Stimulated activated CD4-positive, alpha-beta T cell treated with anti-CD3 and anti-CD28 coated beads, TNF-alpha, amount 100 ng/mL, for 24 hours (primary cell): ENCODE measurements at regions not wholly inside any gene's neighbourhood (a gene's known extent, or its start where the extent isn't known, plus 50 kb on each side); places are given as distances from the start of the nearest gene placed in this dataset.
"Not testable (repeated sequence)": the region's sequence is repeated elsewhere in the genome, so short reads cannot be mapped to it uniquely, and the experiment has no call there.

Source experiments
- DNase-seq, 3 experiments: peaks; one replicate each; pipeline ENCODE4 v3.0.0-alpha.2; 2020; ENCODE audit warnings: low read depth in 3 of 3

DNA sequence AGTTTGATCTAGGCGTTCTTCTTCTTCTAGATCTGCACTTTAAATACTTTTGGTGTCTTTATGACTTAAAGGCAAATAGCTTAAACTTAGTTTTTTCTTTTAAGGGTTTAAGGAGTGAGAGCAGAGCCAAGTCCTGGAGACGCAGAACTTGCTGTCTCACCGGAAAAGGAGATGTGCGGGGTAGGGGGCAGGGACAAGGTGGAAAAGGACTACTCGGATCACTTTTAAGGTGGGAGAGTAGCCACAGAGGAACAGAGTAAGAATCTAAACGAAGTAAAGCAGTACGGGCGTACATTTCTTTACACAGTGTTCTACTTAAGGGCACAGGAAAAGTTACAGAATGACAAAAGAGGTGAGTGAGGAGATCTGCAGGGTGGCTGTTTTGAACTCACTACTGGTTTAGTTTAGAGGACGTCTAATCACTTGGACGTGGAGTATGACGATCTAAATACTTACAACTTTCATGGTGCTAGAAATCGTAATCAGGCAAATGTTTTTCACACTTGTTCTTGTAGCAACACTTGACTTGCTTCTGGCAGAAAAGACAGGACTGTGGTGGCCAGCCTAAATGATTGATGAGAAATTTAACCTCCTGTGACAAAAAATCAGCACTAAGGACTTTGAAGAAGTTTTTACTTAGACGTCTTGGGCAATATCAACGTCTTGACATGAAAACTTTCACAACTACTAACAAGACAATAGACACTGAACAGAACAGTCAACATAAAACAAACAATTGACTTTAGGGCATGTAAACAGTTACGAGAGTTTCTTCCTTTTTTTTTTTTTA is 127.0 kb downstream of the ART5 start:
- DNase-seq, result not testable (repeated sequence)

DNA sequence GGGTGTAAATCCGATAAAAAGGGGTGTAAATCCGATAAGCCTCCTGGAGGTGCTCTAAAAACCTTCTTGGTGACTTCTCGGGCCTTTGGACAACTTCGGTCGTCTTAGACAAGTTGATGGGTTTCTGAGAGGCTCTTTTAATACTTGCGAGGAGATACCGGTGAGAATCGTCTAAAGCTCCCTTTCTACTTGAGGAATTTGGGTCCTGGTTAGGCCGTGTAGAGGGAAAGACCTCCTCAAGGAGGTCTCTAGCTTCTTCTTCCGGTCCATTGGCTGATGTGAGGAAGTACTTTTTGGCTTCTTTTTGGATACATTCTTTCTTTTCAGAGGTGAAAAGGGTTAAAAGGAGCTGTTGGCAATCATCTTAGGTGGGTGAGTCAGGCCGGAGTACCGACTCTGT is 128.5 kb downstream of the ART5 start:
- DNase-seq, result not testable (repeated sequence)

DNA sequence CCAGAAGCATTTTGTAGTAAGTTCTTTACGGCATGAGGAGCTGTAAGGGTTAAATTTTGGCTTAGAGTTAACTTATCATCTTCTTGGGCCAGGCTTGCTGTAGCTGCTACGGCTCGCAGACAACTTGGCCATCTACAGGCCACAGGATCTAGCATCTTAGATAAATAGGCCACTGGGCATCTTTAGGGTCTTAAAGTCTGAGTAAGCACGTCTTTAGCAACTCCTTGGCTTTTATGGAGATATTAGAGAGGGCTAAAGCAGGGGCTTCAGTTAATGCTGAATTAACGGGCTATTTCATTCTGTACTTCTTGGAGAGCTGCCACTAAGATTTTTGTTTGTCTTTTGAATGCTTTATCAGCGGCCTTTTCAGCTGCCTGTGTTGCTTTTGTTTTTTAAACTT is 129.0 kb downstream of the ART5 start:
- not testable (repeated sequence) for DNase-seq

DNA sequence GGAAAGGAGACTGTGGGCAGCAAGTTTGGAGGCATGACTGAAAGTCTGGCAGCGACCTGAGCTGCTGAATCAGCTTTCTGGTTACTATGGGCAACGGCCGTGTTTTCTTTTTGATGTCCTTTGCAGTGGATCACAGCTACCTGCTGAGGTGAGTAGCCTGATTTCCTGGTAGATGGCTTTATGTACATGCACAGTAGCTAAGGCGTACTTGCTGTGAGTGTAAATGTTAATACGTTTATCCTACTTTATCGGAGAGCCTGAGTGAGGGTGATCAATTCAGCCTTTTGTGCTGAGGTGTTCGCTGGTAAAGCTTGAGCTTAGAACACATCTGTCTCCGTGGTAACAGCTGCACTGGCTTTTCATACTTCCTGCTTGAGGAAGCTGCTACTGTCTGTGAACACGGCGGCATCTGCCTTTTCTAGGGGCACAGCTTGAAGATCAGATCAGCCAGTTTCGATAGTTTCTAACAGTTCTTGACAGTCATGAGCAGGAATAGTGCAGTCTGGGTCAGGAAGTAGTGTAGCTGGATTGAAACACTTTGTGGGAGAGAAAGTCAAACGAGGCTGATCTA is 129.6 kb downstream of the ART5 start:
- peak in 2 of 3 experiments; percentile 13 for DNase-seq

DNA sequence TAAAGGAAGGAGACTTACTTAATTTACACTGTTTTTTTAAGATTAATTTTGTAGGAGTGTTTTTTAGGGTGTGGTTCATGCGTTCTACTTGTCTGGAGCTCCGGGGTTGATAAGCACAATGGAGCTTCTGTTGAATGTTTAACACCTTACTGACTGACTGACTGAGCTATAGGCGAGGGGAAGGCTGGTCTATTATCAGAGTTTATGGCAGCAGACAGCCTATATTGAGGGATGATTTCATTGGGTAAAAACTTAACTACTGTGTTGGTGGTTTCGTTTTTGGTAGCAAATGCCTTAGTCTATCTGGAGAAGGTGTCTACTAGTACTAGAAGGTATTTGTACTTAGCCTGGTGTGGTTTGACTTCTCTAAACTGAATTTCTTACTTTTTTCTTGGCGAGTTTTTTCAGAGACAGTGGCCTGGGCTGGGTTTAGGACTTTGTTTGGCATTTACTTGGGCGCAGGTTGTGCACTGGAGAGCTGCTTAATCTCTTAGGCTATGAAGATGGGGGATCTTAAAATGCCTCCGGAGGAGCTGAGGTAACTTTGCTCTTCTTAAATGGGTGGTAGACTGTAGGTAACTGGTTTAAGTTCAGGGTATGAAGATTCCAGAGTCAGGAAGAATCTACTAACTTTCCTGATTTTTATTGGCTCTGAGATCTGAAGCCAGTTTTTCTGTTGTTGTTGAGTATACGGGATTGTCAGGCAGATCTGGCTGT is 130.2 kb downstream of the ART5 start:
- DNase-seq, result not testable (repeated sequence)

DNA sequence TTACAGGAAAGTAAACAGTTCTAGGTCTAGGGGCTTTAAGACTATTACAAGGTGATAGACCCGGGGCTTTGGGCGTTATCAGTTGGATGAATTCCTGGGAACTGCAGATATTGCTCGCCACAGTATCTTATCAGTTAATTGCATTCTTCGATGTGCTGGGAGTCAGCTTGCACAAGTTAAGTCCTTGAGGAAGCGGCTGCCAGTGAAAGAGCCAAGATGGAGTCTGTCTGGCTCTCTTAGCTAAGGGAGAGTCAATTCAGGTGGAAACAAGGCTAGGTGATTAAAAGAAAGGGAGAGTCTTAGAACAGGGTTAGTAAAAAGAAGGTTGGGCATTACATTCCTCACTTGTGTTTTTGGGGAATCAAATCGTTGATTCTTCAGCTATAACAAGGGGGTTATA is 130.6 kb upstream of the ZNF195 start:
- not testable (repeated sequence) for DNase-seq

DNA sequence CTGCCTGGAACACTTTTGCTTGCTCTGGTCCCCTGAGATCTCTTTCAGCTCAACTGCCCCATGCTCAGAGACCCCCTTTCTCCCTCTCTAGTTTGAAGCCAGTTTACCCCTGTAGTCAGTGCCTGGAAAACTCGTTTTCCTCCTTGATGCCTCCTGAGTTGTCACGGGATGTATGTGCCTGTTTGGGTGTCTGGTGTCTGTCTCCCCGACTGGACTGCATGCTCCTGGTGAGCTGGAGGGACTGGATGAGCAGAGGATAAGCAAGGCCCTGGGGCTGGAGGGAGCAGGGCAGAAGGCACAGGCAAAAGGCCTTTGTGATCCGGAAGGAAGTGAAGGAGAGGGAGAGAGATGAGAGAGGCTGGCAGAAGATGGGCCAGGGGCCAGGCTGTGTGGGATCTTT is 120.3 kb upstream of the ZNF195 start:
- DNase-seq, result not testable (repeated sequence)

DNA sequence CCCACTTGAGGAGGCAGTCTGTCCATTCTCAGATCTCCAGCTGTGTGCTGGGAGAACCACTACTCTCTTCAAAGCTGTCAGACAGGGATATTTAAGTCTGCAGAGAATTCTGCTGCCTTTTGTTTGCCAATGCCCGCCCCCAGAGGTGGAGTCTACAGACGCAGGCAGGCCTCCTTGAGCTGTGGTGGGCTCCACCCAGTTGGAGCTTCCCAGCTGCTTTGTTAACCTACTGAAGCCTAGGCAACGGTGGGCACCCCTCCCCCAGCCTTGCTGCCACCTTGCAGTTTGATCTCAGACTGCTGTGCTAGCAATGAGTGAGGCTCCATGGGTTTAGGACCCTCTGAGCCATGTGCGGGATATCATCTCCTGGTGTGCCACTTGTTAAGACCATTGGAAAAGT is 119.4 kb upstream of the ZNF195 start:
- DNase-seq, result not testable (repeated sequence)

DNA sequence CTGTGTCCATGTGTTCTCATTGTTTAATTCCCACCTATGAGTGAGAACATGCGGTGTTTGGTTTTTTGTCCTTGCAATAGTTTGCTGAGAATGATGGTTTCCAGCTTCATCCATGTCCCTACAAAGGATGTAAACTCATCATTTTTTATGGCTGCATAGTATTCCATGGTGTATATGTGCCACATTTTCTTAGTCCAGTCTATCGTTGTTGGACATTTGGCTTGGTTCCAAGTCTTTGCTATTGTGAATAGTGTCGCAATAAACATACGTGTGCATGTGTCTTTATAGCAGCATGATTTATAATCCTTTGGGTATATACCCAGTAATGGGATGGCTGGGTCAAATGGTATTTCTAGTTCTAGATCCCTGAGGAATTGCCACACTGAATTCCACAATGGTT is 114.2 kb upstream of the ZNF195 start:
- DNase-seq, result not testable (repeated sequence)

DNA sequence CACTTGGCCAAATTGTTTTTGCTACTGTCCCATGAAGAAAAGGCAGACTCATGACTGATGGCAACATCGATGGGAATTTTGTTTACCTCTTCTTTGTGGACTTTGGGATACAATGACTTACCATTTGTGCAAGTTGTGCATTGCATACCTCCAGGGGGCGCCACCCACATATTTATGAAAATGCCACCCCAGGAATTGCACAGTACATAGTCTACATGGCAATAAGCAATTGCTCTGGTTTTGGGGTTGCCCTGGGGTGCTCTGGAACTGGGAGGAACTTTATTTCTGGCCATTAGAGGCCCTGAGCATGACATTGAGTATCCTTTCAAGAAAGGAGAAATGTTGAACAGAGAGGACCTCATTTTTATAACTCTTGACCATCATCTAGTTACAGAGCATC is 109.1 kb upstream of the ZNF195 start:
- DNase-seq, result not testable (repeated sequence)

DNA sequence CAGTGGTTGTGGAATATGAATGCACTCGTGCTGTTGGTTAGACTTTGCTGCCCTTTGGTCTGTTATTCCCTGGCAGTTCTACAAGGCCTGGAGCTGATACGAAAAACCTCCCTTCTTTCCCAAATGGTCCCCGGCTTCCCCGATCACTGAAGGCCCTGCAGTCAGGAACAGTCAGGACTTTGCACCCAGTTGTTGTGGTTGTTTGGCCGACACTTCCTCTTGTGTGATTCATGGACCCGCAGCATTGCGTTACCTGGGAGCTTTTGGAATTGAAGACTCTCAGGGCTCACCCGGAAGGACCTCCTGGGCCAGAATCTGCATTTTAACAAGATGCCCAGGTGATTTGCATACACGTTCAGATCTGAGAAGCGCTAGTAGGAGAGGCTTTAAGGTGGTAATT is 106.8 kb upstream of the ZNF195 start:
- DNase-seq, result not testable (repeated sequence)

DNA sequence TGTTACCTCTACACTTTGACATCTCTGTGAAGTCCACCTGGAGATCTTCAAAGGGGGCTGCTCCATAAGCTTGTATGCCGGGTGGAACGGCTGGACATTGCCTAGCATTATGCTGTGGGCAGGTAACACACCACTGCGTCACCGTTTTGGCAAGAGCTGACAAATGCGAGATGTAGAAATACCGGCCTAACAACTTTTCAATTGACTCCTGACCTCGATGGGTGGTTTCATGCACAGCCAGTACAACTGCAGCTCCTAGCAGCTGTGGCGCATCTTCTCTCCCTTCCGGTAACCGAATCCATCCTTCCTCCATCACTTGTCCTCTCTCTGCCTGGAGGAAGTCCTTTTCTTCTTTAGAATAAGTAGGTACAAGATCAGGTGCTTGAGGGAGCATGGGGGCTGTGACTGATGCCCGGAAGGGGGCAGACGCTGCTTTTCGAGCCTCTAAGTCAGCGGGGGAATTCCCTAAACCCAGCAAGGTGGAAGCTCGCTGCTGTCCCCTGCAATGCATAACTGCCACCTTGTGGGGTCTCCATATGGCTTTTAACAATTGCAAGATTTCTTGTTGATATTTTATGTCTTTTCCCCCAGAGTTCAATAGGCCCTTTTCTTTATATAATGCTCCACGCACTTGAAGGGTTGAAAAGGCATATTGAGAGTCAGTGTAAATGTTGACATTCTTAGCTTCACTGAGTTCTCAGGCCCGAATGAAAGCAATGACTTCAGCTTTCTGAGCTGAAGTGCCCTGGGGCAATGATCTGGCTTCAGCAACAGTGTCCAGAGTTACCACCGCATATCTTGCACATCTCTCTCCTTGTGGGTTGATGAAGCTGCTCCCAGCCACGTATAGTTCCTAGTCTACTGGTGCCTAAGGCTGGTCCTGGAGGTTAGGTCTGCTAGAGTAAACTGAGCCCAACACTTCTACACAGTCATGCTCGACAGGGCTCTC is 98.3 kb upstream of the ZNF195 start:
- DNase-seq, result not testable (repeated sequence)

DNA sequence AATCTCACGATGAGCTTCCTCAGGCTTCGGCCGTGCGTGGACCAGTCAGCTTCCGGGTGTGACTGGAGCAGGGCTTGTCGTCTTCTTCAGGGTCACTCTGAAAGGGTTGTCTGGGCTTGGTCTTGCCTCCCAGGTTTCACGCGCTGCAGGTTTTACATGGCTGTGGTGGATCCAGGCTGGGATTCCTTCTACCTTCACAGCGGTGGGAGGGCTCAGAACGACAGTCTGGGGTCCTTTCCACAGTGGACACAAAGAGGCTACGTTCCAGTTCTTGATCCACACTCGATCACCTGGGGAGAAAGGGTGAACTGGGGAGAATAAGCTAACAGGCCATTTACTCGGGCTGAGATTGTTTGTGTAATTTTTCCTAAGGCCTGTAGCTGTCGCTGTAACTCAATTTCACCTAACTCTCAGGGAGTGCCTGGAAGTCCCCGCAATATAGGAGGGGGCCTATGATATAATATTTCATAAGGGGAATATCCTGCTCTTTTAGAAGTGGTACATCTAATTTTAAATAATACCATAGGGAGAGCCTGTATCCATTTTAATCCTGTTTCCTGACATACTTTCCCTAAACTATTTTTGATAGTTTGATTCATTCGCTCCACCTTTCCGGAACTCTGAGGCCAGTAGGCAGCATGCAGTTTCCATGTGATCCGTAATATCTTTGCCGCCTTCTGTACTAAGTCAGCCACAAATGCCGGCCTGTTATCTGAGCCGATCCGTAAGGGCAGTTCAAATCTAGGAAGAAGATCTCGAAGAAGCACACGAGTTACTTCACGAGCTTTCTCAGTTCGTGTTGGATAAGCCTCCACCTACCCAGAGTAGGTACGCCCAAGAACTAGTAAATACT is 97.4 kb upstream of the ZNF195 start:
- DNase-seq, result not testable (repeated sequence)

DNA sequence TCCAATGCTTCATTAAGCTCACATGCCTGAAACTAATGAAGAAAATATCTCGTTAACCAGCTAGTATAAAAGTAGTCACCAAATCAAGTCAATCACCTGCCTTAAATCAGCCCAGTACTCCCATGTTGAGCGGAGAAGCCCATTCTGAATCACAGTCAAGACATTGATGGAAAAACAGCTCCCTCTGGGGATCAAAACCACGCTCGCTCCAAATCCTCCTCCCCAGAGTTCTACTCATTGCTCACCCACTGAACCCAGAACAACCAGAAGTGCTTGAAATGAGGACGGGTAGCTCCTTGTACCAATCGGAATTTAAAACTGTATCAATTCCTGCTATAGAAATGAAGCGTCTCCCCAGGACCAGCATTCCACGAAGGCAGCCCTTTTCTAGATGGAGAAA is 90.0 kb upstream of the ZNF195 start:
- DNase-seq, result not testable (repeated sequence)

DNA sequence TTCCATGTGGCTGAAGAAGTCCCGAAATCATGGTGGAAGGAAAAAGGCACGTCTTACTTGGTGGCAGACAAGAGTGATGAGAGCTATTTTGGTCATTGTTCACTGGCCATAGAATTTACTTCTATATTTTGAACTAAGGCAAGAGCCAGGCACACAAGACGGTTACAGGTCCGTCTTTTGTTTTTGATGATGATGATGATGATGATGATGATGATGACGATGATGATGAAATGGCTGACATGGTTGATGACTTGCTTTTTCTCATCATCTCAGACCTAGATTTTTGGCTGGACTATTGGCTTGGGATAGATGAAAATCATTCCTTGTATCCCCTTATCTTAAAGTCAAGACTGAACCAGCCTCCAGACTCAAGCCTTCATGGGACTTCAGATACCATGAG is 88.7 kb upstream of the ZNF195 start:
- DNase-seq, result not testable (repeated sequence)

DNA sequence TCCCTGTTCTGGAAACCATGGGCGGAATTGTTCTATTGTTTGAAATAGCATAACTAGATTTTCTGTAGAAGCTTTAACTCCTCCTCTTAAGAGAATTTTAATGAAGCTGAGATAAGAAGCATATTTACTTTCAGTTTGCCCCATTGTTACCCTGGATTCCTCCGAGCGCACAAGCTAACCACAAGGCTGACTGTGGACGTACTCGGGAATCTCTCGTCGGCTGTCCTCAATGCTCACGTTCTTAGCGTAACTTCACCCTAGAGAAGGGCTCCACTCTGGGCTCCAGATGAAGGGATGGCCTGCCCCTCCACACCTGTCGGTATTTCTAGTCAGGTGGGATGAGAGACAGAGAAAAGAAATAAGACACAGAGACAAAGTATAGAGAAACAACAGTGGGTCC is 76.7 kb upstream of the ZNF195 start:
- DNase-seq, result not testable (repeated sequence)

DNA sequence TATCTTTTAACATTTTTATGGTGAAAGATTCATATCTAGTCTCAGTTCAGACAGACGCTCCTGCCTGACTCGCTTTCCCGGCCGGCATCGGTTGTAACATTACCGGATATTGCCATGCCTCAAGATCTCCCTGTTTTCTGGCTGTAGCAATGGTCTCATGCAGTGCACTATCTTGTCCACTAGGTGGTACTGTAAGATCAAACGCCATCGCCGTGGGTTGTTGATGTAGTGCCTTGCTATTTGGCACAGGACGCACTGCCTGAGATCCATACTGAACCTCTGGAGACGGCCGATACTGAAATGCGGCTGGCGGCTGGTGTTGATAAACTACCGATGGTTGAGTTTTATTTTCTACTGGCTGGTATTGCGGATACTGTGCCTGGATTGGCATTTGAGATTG is 75.9 kb upstream of the ZNF195 start:
- DNase-seq, result peak; percentile 5 to 44 (median 36)

DNA sequence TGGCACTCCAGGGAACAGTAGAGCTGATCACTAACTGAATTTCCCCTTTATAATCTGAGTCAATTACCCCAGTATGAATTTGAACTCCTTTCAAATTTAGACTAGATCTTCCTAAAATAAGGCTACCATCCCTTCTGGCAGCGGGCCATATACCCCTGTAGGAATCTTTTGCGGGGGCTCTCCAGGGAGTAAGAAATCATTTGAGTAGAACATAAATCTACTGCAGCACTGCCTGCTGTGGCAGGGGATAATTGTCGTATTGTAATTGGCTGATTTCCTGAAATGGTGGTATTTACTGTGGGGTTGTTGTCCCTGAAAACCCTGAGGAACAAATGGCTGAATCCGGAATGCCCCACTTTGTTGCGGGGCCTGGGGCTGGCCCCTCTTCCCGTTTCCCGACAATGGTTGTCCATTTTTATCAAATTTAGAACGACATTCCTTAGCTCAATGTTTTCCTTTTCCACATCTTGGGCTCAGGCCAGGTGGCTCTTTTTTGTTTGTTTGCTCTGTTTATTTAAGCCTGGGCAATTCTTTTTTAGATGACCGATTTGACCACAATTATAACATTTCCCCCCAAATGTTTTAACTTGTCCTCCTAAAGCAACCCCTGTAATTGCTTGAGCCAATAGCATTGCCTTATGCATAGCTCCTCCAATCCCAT is 74.8 kb upstream of the ZNF195 start:
- not testable (repeated sequence) for DNase-seq

DNA sequence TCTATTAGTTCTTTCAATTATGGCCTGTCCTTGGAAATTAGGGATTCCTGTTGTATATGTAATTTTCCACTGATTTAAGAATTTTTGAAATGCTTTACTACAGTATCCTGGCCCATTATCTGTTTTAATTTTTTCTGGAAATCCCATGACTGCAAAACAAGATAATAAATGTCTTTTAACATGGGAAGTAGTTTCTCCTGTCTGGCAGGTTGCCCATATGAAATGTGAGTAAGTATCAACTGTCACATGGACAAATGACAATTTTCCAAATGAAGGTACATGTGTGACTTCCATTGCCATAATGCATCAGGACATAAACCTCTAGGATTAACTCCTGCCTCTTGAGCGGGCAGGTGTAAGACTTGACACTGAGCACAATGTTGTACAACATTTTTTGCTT is 71.9 kb upstream of the ZNF195 start:
- not testable (repeated sequence) for DNase-seq

DNA sequence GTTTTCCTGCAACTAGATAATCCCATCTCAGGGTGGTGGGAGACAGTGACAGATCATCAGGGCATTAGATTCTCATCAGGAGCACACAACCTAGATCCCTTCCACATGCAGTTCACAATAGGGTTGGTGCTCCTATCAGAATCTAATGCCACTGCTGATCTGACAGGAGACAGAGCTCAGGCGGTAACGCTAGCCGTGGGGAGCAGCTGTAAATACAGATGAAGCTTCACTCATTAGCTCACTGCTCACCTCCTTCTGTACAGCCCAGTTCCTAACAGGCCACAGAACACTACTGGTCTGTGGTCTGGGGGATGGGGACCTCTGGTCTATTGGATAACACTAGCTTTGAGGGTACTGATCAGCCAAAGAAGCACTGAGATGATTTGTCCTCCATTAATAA is 66.6 kb upstream of the ZNF195 start:
- not testable (repeated sequence) for DNase-seq
